K562 (cell line): ENCODE measurements at regions not wholly inside any gene's neighbourhood (a gene's known extent, or its start where the extent isn't known, plus 50 kb on each side); places are given as distances from the start of the nearest gene placed in this dataset.

Experiments
- ATAC-seq: fragments of 200-7000 bp; cut with Tn5 transposase; 3 replicates; pipeline ENCODE4 v1.9.1; 2020; ENCODE audit warnings: moderate library complexity
- BruUV-seq: library from RNA; stranded (reverse); fragments of 400-500 nt; replicated peaks from 2 replicates; lab custom pipeline; 2021; lab: Mats Ljungman, UMichigan
- CTCF ChIA-PET: fragments of 300-600 bp; formaldehyde crosslinking; extraction: SDS; loops from one replicate; lab custom pipeline; 2021; ENCODE audit warnings: low intra/inter-chr PET ratio; lab: Yijun Ruan, JAX
- POLR2A ChIA-PET: fragments of 300-600, 350-650 bp; sonication (Branson Sonifier 250); formaldehyde crosslinking; extraction: SDS; loops from one replicate; lab custom pipeline; 2021; ENCODE audit warnings: antibody characterized with exemption, inconsistent platforms; lab: Yijun Ruan, JAX
- DNase-seq, 4 experiments: peaks; one replicate each; pipeline versions ENCODE4 v3.0.0 to v3.0.0-alpha.2; 2011 to 2018; ENCODE audit warnings: low spot score in 3 of 4, mixed read lengths in 3 of 4; ENCODE audit errors: extremely low read depth in 1 of 4
- FAIRE-seq: peaks from 2 replicates; lab custom pipeline; 2011; peaks lifted over from hg19 to GRCh38; lab: Jason Lieb, UNC
- H2AFZ ChIP-seq: 2 replicates; pipeline ENCODE4 v1.6.0; 2011; ENCODE audit warnings: low read depth, low read length, control low read depth, inconsistent platforms
- H3K27ac ChIP-seq: fragments of 200-600 bp; 3 replicates; pipeline ENCODE4 v1.8.0; 2011; ENCODE audit warnings: low read depth, mild to moderate bottlenecking, control low read depth, inconsistent platforms, low read length, moderate library complexity, mixed read lengths; ENCODE audit errors: extremely low read depth
- H3K27me3 ChIP-seq, 2 experiments: fragments of 300-600 bp in 1 of 2; 2 replicates in 1 of 2; 3 replicates in 1 of 2; pipeline versions ENCODE4 v1.6.0 to v1.8.0; 2011; ENCODE audit warnings: inconsistent platforms in 2 of 2, low read length in 2 of 2, mild to moderate bottlenecking in 1 of 2, mixed read lengths in 1 of 2, moderate library complexity in 1 of 2; ENCODE audit not compliant: control insufficient read depth in 2 of 2, insufficient read depth in 2 of 2
- H3K36me3 ChIP-seq: fragments of 300-600 bp; 3 replicates; pipeline ENCODE4 v1.8.0; 2011; ENCODE audit warnings: mild to moderate bottlenecking, low read length, inconsistent platforms; ENCODE audit not compliant: control insufficient read depth, insufficient read depth
- H3K4me1 ChIP-seq, 2 experiments: fragments of 200-600 bp in 1 of 2; replicated peaks in 1 of 2; 2 replicates in 1 of 2; 3 replicates in 1 of 2; pipeline versions ENCODE4 v1.5.1 to v1.8.0; 2011; ENCODE audit warnings: inconsistent platforms in 2 of 2, low read length in 2 of 2, mild to moderate bottlenecking in 1 of 2, mixed read lengths in 1 of 2, moderate library complexity in 1 of 2; ENCODE audit not compliant: control insufficient read depth in 2 of 2, insufficient read depth in 2 of 2
- H3K4me2 ChIP-seq: 2 replicates; pipeline ENCODE4 v1.6.1; 2011; ENCODE audit warnings: low read length, control low read depth, inconsistent platforms, mixed read lengths; ENCODE audit not compliant: insufficient read depth
- H3K4me3 ChIP-seq: fragments of 200-600 bp; sonication (generic), shearing (Covaris generic); 2 replicates; pipeline ENCODE4 v1.5.1; 2016; ENCODE audit warnings: control low read depth, inconsistent platforms
- H3K79me2 ChIP-seq: fragments of 200-600 bp; 3 replicates; pipeline ENCODE4 v1.8.0; 2011; ENCODE audit warnings: low read length, inconsistent platforms; ENCODE audit not compliant: control insufficient read depth, insufficient read depth
- H3K9ac ChIP-seq, 2 experiments: 2 replicates each; pipeline versions ENCODE4 v1.6.0 to v1.6.1; 2011; ENCODE audit warnings: low read depth in 2 of 2, low read length in 2 of 2, control low read depth in 1 of 2, inconsistent platforms in 1 of 2, mild to moderate bottlenecking in 1 of 2, mixed read lengths in 1 of 2; ENCODE audit not compliant: insufficient read depth in 1 of 2
- H3K9me1 ChIP-seq: one replicate; pipeline ENCODE4 v1.6.0; 2011; ENCODE audit warnings: inconsistent platforms, mild to moderate bottlenecking, low read length, moderate library complexity; ENCODE audit not compliant: control insufficient read depth, insufficient read depth
- H3K9me3 ChIP-seq: replicated peaks from 2 replicates; pipeline ENCODE4 v1.5.1; 2011; ENCODE audit warnings: low read depth, low read length, inconsistent platforms; ENCODE audit not compliant: control insufficient read depth, insufficient read depth
- H4K20me1 ChIP-seq: replicated peaks from 2 replicates; pipeline ENCODE4 v1.6.1; 2011; ENCODE audit warnings: low read length, inconsistent platforms, mixed read lengths; ENCODE audit not compliant: control insufficient read depth, insufficient read depth
- BRD9 ChIP-seq: fragments of 450-650 bp; IDR thresholded peaks from 2 replicates; pipeline ENCODE4 v1.6.1; 2018; ENCODE audit warnings: low read depth; ENCODE audit not compliant: partially characterized antibody
- CCNT2 ChIP-seq: IDR thresholded peaks from 2 replicates; pipeline ENCODE4 v1.6.1; 2011; ENCODE audit warnings: borderline replicate concordance, low read depth, mild to moderate bottlenecking, moderate library complexity, mixed read lengths, low read length; ENCODE audit not compliant: insufficient read length; ENCODE audit errors: extremely low read depth
- HEY1 ChIP-seq: fragments of 250-450 bp; sonication (Bioruptor Pico); IDR thresholded peaks from 2 replicates; pipeline ENCODE4 v1.5.0; 2020; ENCODE audit warnings: mild to moderate bottlenecking, moderate library complexity, borderline replicate concordance
- PRPF4 ChIP-seq: fragments of 200-400 bp; formaldehyde crosslinking; IDR thresholded peaks from one replicate; pipeline ENCODE4 v1.6.1; 2017; ENCODE audit warnings: low read length, low read depth, mild to moderate bottlenecking; ENCODE audit not compliant: insufficient read depth, poor library complexity, severe bottlenecking
- ZNF134 ChIP-seq: fragments of 250-450 bp; sonication (Bioruptor Pico); conservative IDR thresholded peaks from 2 replicates; pipeline ENCODE4 v1.4.0; 2020
- ZNF165 ChIP-seq: fragments of 250-450 bp; sonication (Bioruptor Pico); IDR thresholded peaks from 2 replicates; pipeline ENCODE4 v1.4.0; 2020; ENCODE audit warnings: borderline replicate concordance
- ZNF354B ChIP-seq: fragments of 250-450 bp; sonication (Bioruptor Pico); IDR thresholded peaks from 2 replicates; pipeline ENCODE4 v1.4.0; 2020
- WGBS: fragments of 100-300 bp; shearing (Covaris generic); methylation state at CpG from one replicate; pipeline ENCODE4 v1.1.6; 2016; ENCODE audit warnings: low coverage, mixed read lengths; ENCODE audit not compliant: insufficient coverage; ENCODE audit errors: missing lambda C conversion rate; 5-methylcytosine and 5-hydroxymethylcytosine counted together
- in situ Hi-C: fragments of 300-500 bp; cut with MboI; formaldehyde crosslinking; loops from 4 replicates; pipeline ENCODE4 v1.15.0; 2018; ENCODE audit warnings: inconsistent platforms, mixed read lengths
- intact Hi-C: fragments of 100-400 bp; cut with micrococcal nuclease; formaldehyde crosslinking; loops from 2 replicates; pipeline ENCODE4 v1.14.2; 2022
- TF ChIP-seq, protein P1 (sequence below): fragments of 450-650 bp; IDR thresholded peaks from 2 replicates; pipeline ENCODE4 v1.6.1; 2018; ENCODE audit warnings: mild to moderate bottlenecking, low read depth; ENCODE audit not compliant: partially characterized antibody
- TF ChIP-seq, protein P2 (sequence below): fragments of 250-450 bp; sonication (Bioruptor Pico); IDR thresholded peaks from 2 replicates; pipeline ENCODE4 v1.8.0; 2022; ENCODE audit warnings: inconsistent platforms
- TF ChIP-seq, protein P3 (sequence below): fragments of 250-450 bp; sonication (Bioruptor Pico); IDR thresholded peaks from 2 replicates; pipeline ENCODE4 v1.4.0; 2020
- TF ChIP-seq, protein P4 (sequence below): fragments of 250-450 bp; sonication (Bioruptor Pico); IDR thresholded peaks from 2 replicates; pipeline ENCODE4 v1.9.0; 2021; ENCODE audit warnings: mild to moderate bottlenecking

DNA sequence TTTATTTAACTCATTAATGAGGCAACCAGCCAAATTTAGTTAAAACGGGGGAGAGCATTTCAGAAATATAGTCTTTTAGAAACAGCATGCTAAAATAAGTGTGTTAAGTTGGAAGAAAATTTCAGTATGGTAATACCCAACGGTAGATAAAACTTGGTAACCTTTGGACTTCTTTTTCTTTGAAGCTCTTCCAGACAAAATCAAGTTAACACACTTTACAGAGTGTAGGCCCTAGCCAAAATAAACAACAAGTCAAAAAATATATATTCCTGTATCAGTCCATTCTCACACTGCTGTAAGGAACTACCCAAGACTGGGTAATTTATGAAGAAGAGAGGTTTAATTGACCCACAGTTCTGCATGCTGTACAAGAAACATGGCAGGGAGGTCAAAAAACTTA lies 279.6 kb downstream of the HIVEP2 start:
- Histone ChIP-seq H3K9ac (no peak overlapping the region), H3K27ac (no peak overlapping the region), H3K9me1 (no peaks in the 10 kb centered on the region), H4K20me1 (no peaks in the 10 kb centered on the region), H3K79me2 (no peaks in the 10 kb centered on the region), H3K36me3 (no peaks in the 10 kb centered on the region), H3K4me2 (no peak overlapping the region), H2AFZ (no peak overlapping the region), H3K4me1 (no peaks in the 10 kb centered on the region), H3K4me3 (no peak overlapping the region)
- CTCF ChIA-PET, result no interaction called here
- WGBS, result 0% methylated on average over 2 of the region's 2 CpGs
- POLR2A ChIA-PET, result no interaction called here
- no TSS peak for BruUV-seq
- no peak for ATAC-seq
- FAIRE-seq, result no peak
- TF ChIP-seq ZNF165 (CRISPR knock-in tag) (no peak), PRPF4 (no peak), CCNT2 (no peak), ZNF134 (no peak), ZNF354B (CRISPR knock-in tag) (no peak), BRD9 (no peak), HEY1 (CRISPR knock-in tag) (no peak)
- TF ChIP-seq, protein P1, sequence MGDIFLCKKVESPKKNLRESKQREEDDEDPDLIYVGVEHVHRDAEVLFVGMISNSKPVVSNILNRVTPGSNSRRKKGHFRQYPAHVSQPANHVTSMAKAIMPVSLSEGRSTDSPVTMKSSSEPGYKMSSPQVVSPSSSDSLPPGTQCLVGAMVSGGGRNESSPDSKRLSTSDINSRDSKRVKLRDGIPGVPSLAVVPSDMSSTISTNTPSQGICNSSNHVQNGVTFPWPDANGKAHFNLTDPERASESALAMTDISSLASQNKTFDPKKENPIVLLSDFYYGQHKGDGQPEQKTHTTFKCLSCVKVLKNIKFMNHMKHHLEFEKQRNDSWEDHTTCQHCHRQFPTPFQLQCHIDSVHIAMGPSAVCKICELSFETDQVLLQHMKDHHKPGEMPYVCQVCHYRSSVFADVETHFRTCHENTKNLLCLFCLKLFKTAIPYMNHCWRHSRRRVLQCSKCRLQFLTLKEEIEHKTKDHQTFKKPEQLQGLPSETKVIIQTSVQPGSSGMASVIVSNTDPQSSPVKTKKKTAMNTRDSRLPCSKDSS, result no peak
- TF ChIP-seq, protein P2, sequence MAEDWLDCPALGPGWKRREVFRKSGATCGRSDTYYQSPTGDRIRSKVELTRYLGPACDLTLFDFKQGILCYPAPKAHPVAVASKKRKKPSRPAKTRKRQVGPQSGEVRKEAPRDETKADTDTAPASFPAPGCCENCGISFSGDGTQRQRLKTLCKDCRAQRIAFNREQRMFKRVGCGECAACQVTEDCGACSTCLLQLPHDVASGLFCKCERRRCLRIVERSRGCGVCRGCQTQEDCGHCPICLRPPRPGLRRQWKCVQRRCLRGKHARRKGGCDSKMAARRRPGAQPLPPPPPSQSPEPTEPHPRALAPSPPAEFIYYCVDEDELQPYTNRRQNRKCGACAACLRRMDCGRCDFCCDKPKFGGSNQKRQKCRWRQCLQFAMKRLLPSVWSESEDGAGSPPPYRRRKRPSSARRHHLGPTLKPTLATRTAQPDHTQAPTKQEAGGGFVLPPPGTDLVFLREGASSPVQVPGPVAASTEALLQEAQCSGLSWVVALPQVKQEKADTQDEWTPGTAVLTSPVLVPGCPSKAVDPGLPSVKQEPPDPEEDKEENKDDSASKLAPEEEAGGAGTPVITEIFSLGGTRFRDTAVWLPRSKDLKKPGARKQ, result no peak
- TF ChIP-seq, protein P3, sequence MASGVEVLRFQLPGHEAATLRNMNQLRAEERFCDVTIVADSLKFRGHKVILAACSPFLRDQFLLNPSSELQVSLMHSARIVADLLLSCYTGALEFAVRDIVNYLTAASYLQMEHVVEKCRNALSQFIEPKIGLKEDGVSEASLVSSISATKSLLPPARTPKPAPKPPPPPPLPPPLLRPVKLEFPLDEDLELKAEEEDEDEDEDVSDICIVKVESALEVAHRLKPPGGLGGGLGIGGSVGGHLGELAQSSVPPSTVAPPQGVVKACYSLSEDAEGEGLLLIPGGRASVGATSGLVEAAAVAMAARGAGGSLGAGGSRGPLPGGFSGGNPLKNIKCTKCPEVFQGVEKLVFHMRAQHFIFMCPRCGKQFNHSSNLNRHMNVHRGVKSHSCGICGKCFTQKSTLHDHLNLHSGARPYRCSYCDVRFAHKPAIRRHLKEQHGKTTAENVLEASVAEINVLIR (CRISPR knock-in tag), result no peak
- TF ChIP-seq, protein P4, sequence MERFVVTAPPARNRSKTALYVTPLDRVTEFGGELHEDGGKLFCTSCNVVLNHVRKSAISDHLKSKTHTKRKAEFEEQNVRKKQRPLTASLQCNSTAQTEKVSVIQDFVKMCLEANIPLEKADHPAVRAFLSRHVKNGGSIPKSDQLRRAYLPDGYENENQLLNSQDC (CRISPR knock-in tag), result no peak
- TF ChIP-seq, all 486 proteins: peak for 0
- no peaks in the 10 kb centered on the region for H3K9me3 ChIP-seq
- H3K27me3 ChIP-seq, result no peaks in the 10 kb centered on the region
- no peak for DNase-seq
- in situ Hi-C loops, result no loop called here
- intact Hi-C loops, result no loop called here
